Ishikawa (cell line): ENCODE measurements at regions not wholly inside any gene's neighbourhood (a gene's known extent, or its start where the extent isn't known, plus 50 kb on each side); places are given as distances from the start of the nearest gene placed in this dataset.

Experiments used
- FOXM1 ChIP-seq: IDR thresholded peaks from 2 replicates; pipeline ENCODE4 v1.6.1; 2012; ENCODE audit warnings: low read depth, borderline replicate concordance
- TAF1 ChIP-seq: IDR thresholded peaks from 2 replicates; pipeline ENCODE4 v1.6.1; 2012; ENCODE audit warnings: low read depth, mild to moderate bottlenecking

GRCh38 chr1:104132382-104132973 lies 382.8 kb downstream of the AMY1C start:
- no peak for TF ChIP-seq TAF1
- TF ChIP-seq FOXM1 = no peak
